MM.1S (cell line): ENCODE measurements at regions not wholly inside any gene's neighbourhood (a gene's known extent, or its start where the extent isn't known, plus 50 kb on each side); places are given as distances from the start of the nearest gene placed in this dataset.

Experiments used
- DNase-seq: peaks from one replicate; pipeline ENCODE4 v3.0.0-alpha.2; 2015
- H2AFZ ChIP-seq: fragments of 300-600 bp; sonication (generic); 2 replicates; pipeline ENCODE4 v1.6.0; 2016; ENCODE audit warnings: antibody characterized with exemption, low read length
- H3F3A ChIP-seq: fragments of 300-600 bp; sonication (generic); 2 replicates; pipeline ENCODE4 v1.6.1; 2016; ENCODE audit warnings: mild to moderate bottlenecking, antibody characterized with exemption, low read length, moderate library complexity, mixed read lengths; ENCODE audit not compliant: insufficient read depth
- H3K27ac ChIP-seq: fragments of 300-600 bp; sonication (generic); 2 replicates; pipeline ENCODE4 v1.5.1; 2016; ENCODE audit warnings: mild to moderate bottlenecking, low read length
- H3K27me3 ChIP-seq: fragments of 300-600 bp; sonication (generic); replicated peaks from 2 replicates; pipeline ENCODE4 v1.6.0; 2016; ENCODE audit warnings: low read length; ENCODE audit not compliant: insufficient read depth
- H3K36me3 ChIP-seq: fragments of 300-600 bp; sonication (generic); replicated peaks from 2 replicates; pipeline ENCODE4 v1.6.1; 2016; ENCODE audit warnings: mild to moderate bottlenecking, low read length, mixed read lengths; ENCODE audit not compliant: insufficient read depth
- H3K4me1 ChIP-seq: fragments of 300-600 bp; sonication (generic); 2 replicates; pipeline ENCODE4 v1.6.1; 2016; ENCODE audit warnings: low read length, mixed read lengths
- H3K4me2 ChIP-seq: fragments of 300-600 bp; sonication (generic); 2 replicates; pipeline ENCODE4 v1.6.0; 2016; ENCODE audit warnings: low read depth, low read length
- H3K4me3 ChIP-seq: fragments of 300-600 bp; sonication (generic); 2 replicates; pipeline ENCODE4 v1.5.1; 2016; ENCODE audit warnings: low read length, mixed read lengths
- H3K79me2 ChIP-seq: fragments of 300-600 bp; sonication (generic); 2 replicates; pipeline ENCODE4 v1.6.1; 2016; ENCODE audit warnings: mixed run types, low read length, mixed read lengths
- H3K9ac ChIP-seq: fragments of 300-600 bp; sonication (generic); 2 replicates; pipeline ENCODE4 v1.6.1; 2016; ENCODE audit warnings: low read length, mixed read lengths
- H3K9me2 ChIP-seq: fragments of 300-600 bp; sonication (generic); replicated peaks from 2 replicates; pipeline ENCODE4 v1.6.1; 2016; ENCODE audit warnings: mild to moderate bottlenecking, low read length, mixed read lengths; ENCODE audit not compliant: insufficient read depth
- H3K9me3 ChIP-seq: fragments of 300-600 bp; sonication (generic); replicated peaks from 2 replicates; pipeline ENCODE4 v1.6.1; 2016; ENCODE audit warnings: mild to moderate bottlenecking, low read length, mixed read lengths; ENCODE audit not compliant: insufficient read depth
- H4K20me1 ChIP-seq: fragments of 300-600 bp; sonication (generic); 2 replicates; pipeline ENCODE4 v1.6.1; 2016; ENCODE audit warnings: mild to moderate bottlenecking, low read length, moderate library complexity, mixed read lengths; ENCODE audit not compliant: insufficient read depth
- EZH2 ChIP-seq: fragments of 300-600 bp; sonication (generic); optimal IDR thresholded peaks from 2 replicates; pipeline ENCODE3; 2017; ENCODE audit warnings: low read depth, mild to moderate bottlenecking, antibody characterized with exemption, low read length, mixed read lengths
- EZH2phosphoT487 ChIP-seq: fragments of 300-600 bp; sonication (generic); IDR thresholded peaks from 2 replicates; pipeline ENCODE4 v1.6.1; 2018; ENCODE audit warnings: antibody characterized with exemption, low read length
- TF ChIP-seq, protein P1 (sequence below): fragments of 300-600 bp; sonication (generic); IDR thresholded peaks from 2 replicates; pipeline ENCODE4 v1.5.1; 2016; ENCODE audit warnings: antibody characterized with exemption, low read length, mixed read lengths

DNA sequence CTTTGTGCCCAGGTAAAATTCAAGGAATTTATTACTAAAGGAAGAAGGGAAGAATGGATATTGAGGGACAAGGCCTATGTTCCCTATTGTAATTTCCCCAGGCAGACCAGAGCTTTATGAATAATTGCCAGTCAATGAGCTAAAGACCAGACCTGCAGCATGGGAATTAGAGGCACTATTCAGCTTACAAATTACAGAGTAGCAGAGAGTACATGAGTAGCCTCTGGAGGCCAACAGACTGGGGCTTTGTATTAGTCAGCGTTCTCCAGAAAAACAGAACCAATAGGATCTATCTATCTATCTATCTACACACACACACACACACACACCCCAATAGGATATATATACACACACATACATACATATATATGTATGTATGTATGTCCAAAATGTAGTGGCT, 120.0 kb upstream of the RPH3A start:
- Histone ChIP-seq H3K4me3 (no peak overlapping the region), H3K9me3 (no peaks in the 10 kb centered on the region), H3K36me3 (no peaks in the 10 kb centered on the region), H2AFZ (no peak overlapping the region), H4K20me1 (no peaks in the 10 kb centered on the region), H3K27me3 (no peaks in the 10 kb centered on the region), H3K79me2 (no peaks in the 10 kb centered on the region), H3K9ac (no peak overlapping the region), H3K4me1 (no peaks in the 10 kb centered on the region), H3K9me2 (no peaks in the 10 kb centered on the region), H3F3A (no peaks in the 10 kb centered on the region), H3K4me2 (no peak overlapping the region), H3K27ac (no peak overlapping the region)
- no peak for TF ChIP-seq EZH2
- TF ChIP-seq, protein P1, sequence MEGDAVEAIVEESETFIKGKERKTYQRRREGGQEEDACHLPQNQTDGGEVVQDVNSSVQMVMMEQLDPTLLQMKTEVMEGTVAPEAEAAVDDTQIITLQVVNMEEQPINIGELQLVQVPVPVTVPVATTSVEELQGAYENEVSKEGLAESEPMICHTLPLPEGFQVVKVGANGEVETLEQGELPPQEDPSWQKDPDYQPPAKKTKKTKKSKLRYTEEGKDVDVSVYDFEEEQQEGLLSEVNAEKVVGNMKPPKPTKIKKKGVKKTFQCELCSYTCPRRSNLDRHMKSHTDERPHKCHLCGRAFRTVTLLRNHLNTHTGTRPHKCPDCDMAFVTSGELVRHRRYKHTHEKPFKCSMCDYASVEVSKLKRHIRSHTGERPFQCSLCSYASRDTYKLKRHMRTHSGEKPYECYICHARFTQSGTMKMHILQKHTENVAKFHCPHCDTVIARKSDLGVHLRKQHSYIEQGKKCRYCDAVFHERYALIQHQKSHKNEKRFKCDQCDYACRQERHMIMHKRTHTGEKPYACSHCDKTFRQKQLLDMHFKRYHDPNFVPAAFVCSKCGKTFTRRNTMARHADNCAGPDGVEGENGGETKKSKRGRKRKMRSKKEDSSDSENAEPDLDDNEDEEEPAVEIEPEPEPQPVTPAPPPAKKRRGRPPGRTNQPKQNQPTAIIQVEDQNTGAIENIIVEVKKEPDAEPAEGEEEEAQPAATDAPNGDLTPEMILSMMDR: no peak
- no peak for TF ChIP-seq EZH2phosphoT487
- no peak for DNase-seq

DNA sequence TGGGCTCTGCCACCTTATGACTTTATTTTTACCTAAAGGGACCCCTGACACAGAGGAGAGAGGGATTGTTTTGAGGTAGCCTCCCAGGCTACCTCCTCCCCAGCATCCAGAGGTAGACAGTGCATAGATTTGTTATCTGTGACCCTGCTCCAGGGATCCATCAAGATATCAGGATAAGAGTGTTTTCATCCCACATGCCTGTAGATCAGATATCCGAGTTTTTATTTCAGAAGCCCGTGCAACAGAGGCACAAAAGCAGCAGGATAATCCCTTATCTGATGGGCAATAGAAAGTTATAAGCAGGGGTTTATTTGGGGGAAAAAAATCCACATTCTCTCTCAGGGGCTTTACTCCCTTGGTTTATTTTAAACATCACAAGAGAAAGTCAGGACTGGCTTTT, 117.0 kb upstream of the RPH3A start:
- Histone ChIP-seq H3K27me3 (no peaks in the 10 kb centered on the region), H3K4me3 (no peak overlapping the region), H3F3A (no peaks in the 10 kb centered on the region), H3K27ac (no peak overlapping the region), H3K9ac (no peak overlapping the region), H3K9me2 (no peaks in the 10 kb centered on the region), H3K4me2 (no peak overlapping the region), H3K36me3 (no peaks in the 10 kb centered on the region), H3K9me3 (no peaks in the 10 kb centered on the region), H2AFZ (no peak overlapping the region), H3K79me2 (no peaks in the 10 kb centered on the region), H3K4me1 (no peaks in the 10 kb centered on the region), H4K20me1 (no peaks in the 10 kb centered on the region)
- TF ChIP-seq, protein P1: no peak
- TF ChIP-seq EZH2phosphoT487 (no peak), EZH2 (no peak)
- no peak for DNase-seq

DNA sequence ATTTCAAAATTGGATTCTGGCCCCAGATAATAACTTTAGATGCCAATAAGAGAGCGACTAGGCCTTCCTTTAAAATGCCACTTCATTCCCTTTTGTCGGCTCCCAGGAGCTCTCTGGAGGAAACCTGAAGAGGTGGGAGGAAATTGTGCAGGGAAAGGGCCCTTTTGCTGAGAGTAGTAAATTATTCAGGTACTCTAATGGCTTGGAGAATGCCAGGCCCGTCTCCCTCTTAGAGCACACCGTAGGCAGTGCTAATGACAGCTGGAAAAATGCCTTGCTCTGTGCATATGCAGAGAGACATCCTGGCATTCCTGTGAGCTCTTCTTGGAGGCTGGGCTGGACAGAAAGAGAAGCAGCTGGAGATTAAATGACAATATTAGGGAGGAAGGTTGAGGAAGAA, 115.0 kb upstream of the RPH3A start:
- Histone ChIP-seq H3F3A (no peaks in the 10 kb centered on the region), H3K4me3 (no peak overlapping the region), H3K9me3 (no peaks in the 10 kb centered on the region), H4K20me1 (no peaks in the 10 kb centered on the region), H3K4me2 (no peak overlapping the region), H3K27ac (no peak overlapping the region), H3K9me2 (no peaks in the 10 kb centered on the region), H3K4me1 (no peaks in the 10 kb centered on the region), H3K9ac (no peak overlapping the region), H3K36me3 (no peaks in the 10 kb centered on the region), H2AFZ (no peak overlapping the region), H3K27me3 (no peaks in the 10 kb centered on the region), H3K79me2 (no peaks in the 10 kb centered on the region)
- TF ChIP-seq EZH2phosphoT487 (no peak), EZH2 (no peak)
- TF ChIP-seq, protein P1: no peak
- DNase-seq: no peak
